HG03442 (cell line): ENCODE measurements at regions not wholly inside any gene's neighbourhood (a gene's known extent, or its start where the extent isn't known, plus 50 kb on each side); places are given as distances from the start of the nearest gene placed in this dataset.

Experiments
- ATAC-seq: cut with Tn5 transposase; IDR thresholded peaks from one replicate; pipeline ENCODE4 v1.9.1; 2021; ENCODE audit warnings: mild to moderate bottlenecking, moderate library complexity; ENCODE audit not compliant: unreplicated experiment

GRCh38 chr3:106773795-106774194 is 603.4 kb upstream of the CCDC54 start:
- ATAC-seq: no peak

- ATAC-seq: no peak
These were observed 594.0 kb upstream of the CCDC54 start for GRCh38 chr3:106783231-106783630.

GRCh38 chr3:106789276-106789675 is 588.0 kb upstream of the CCDC54 start:
- no peak for ATAC-seq

- no peak for ATAC-seq
These were observed 584.5 kb upstream of the CCDC54 start for GRCh38 chr3:106792716-106793115.

- no peak for ATAC-seq
These were observed 582.8 kb upstream of the CCDC54 start for GRCh38 chr3:106794442-106794841.

- ATAC-seq: no peak
These were observed 581.7 kb upstream of the CCDC54 start for GRCh38 chr3:106795553-106795952.

GRCh38 chr3:106797461-106797860 is 579.8 kb upstream of the CCDC54 start:
- ATAC-seq: no peak

- ATAC-seq: no peak
These were observed 571.6 kb upstream of the CCDC54 start for GRCh38 chr3:106805625-106806024.

GRCh38 chr3:106806964-106807363 is 570.3 kb upstream of the CCDC54 start:
- no peak for ATAC-seq

GRCh38 chr3:106809041-106809440 is 568.2 kb upstream of the CCDC54 start:
- no peak for ATAC-seq

- ATAC-seq: no peak
These were observed 567.5 kb upstream of the CCDC54 start for GRCh38 chr3:106809623-106810299.

GRCh38 chr3:106810300-106810875 is 566.9 kb upstream of the CCDC54 start:
- no peak for ATAC-seq

- ATAC-seq: no peak
These were observed 565.9 kb upstream of the CCDC54 start for GRCh38 chr3:106811376-106811775.

GRCh38 chr3:106813742-106814141 is 563.5 kb upstream of the CCDC54 start:
- ATAC-seq: no peak

GRCh38 chr3:106814231-106814630 is 563.0 kb upstream of the CCDC54 start:
- no peak for ATAC-seq

GRCh38 chr3:106816838-106817237 is 560.4 kb upstream of the CCDC54 start:
- no peak for ATAC-seq

GRCh38 chr3:106817706-106818105 is 559.5 kb upstream of the CCDC54 start:
- no peak for ATAC-seq

GRCh38 chr3:106819440-106819839 is 557.8 kb upstream of the CCDC54 start:
- no peak for ATAC-seq

GRCh38 chr3:106820726-106821362 is 556.4 kb upstream of the CCDC54 start:
- ATAC-seq: no peak

- ATAC-seq: no peak
These were observed 555.4 kb upstream of the CCDC54 start for GRCh38 chr3:106821801-106822200.

- ATAC-seq: no peak
These were observed 555.0 kb upstream of the CCDC54 start for GRCh38 chr3:106822204-106822603.

GRCh38 chr3:106823701-106824100 is 553.5 kb upstream of the CCDC54 start:
- no peak for ATAC-seq
